DND-41 (cell line): ENCODE measurements at regions not wholly inside any gene's neighbourhood (a gene's known extent, or its start where the extent isn't known, plus 50 kb on each side); places are given as distances from the start of the nearest gene placed in this dataset.

ENCODE experiments used
- ATAC-seq: fragments of 200-7000 bp; cut with Tn5 transposase; 3 replicates; pipeline ENCODE4 v1.9.1; 2021; ENCODE audit warnings: low read depth; ENCODE audit not compliant: insufficient read depth
- DNase-seq: peaks from one replicate; pipeline ENCODE4 v3.0.0-alpha.2; 2020
- H2AFZ ChIP-seq: 2 replicates; pipeline ENCODE4 v1.6.0; 2012; ENCODE audit warnings: low read depth, low read length
- H3K27ac ChIP-seq: 2 replicates; pipeline ENCODE4 v1.5.1; 2012; ENCODE audit warnings: low read length, inconsistent platforms
- H3K27me3 ChIP-seq: fragments of 200-600 bp; sonication (generic); 2 replicates; pipeline ENCODE4 v1.6.0; 2012; ENCODE audit warnings: low read length, mild to moderate bottlenecking, inconsistent platforms; ENCODE audit not compliant: insufficient read depth, poor library complexity
- H3K36me3 ChIP-seq: 2 replicates; pipeline ENCODE4 v1.5.1; 2012; ENCODE audit warnings: low read length, inconsistent platforms; ENCODE audit not compliant: insufficient read depth
- H3K4me1 ChIP-seq: 2 replicates; pipeline ENCODE4 v1.5.1; 2012; ENCODE audit warnings: mild to moderate bottlenecking, low read length; ENCODE audit not compliant: insufficient read depth
- H3K4me2 ChIP-seq: 2 replicates; pipeline ENCODE4 v1.6.0; 2012; ENCODE audit warnings: mild to moderate bottlenecking, moderate library complexity, low read length, inconsistent platforms; ENCODE audit not compliant: insufficient read depth
- H3K4me3 ChIP-seq, 2 experiments: fragments of 200-600 bp in 1 of 2; shearing (Covaris generic) in 1 of 2; 2 replicates each; pipeline ENCODE4 v1.5.1; 2012 to 2016; ENCODE audit warnings: inconsistent platforms in 2 of 2, low read length in 2 of 2, mild to moderate bottlenecking in 2 of 2, low read depth in 1 of 2, moderate library complexity in 1 of 2
- H3K79me2 ChIP-seq: 2 replicates; pipeline ENCODE4 v1.6.0; 2012; ENCODE audit warnings: low read length, inconsistent platforms; ENCODE audit not compliant: insufficient read depth
- H3K9ac ChIP-seq: 2 replicates; pipeline ENCODE4 v1.6.0; 2012; ENCODE audit warnings: low read depth, mild to moderate bottlenecking, inconsistent platforms, low read length, moderate library complexity
- H3K9me3 ChIP-seq: 2 replicates; pipeline ENCODE4 v1.5.1; 2012; ENCODE audit warnings: low read length, moderate library complexity, mild to moderate bottlenecking, inconsistent platforms; ENCODE audit not compliant: insufficient read depth, severe bottlenecking
- H4K20me1 ChIP-seq: 2 replicates; pipeline ENCODE4 v1.6.0; 2012; ENCODE audit warnings: low read length; ENCODE audit not compliant: insufficient read depth
- CTCF ChIP-seq: IDR thresholded peaks from 2 replicates; pipeline ENCODE4 v1.5.1; 2012; ENCODE audit warnings: borderline replicate concordance, low read length, moderate library complexity, mild to moderate bottlenecking; ENCODE audit not compliant: poor library complexity, severe bottlenecking; ENCODE audit errors: extremely low read depth
- EZH2 ChIP-seq: IDR thresholded peaks from 3 replicates; pipeline ENCODE4 v1.6.1; 2012; ENCODE audit warnings: borderline replicate concordance, low read depth, mild to moderate bottlenecking, moderate library complexity, low read length, inconsistent platforms; ENCODE audit not compliant: severe bottlenecking

- H3K9me3 ChIP-seq: no peaks in the 10 kb centered on the region
- no peaks in the 10 kb centered on the region for H3K27me3 ChIP-seq
- no peak overlapping the region for H2AFZ ChIP-seq
- no peaks in the 10 kb centered on the region for H3K36me3 ChIP-seq
- no peak overlapping the region for H3K4me3 ChIP-seq
- no peak for ATAC-seq
- H3K27ac ChIP-seq: no peak overlapping the region
- TF ChIP-seq CTCF (no peak), EZH2 (no peak)
- no peak for DNase-seq
- H3K4me2 ChIP-seq: no peak overlapping the region
- no peaks in the 10 kb centered on the region for H4K20me1 ChIP-seq
- H3K79me2 ChIP-seq: no peaks in the 10 kb centered on the region
- no peak overlapping the region for H3K9ac ChIP-seq
- no peaks in the 10 kb centered on the region for H3K4me1 ChIP-seq
Measured at GRCh38 chr2:188909036-188909435, 65.1 kb upstream of the COL3A1 start.

- Histone ChIP-seq H4K20me1 (no peaks in the 10 kb centered on the region), H2AFZ (no peak overlapping the region), H3K4me2 (no peak overlapping the region), H3K27me3 (no peaks in the 10 kb centered on the region), H3K4me3 (no peak overlapping the region), H3K4me1 (no peaks in the 10 kb centered on the region), H3K9me3 (no peaks in the 10 kb centered on the region), H3K27ac (no peak overlapping the region), H3K79me2 (no peaks in the 10 kb centered on the region), H3K36me3 (no peaks in the 10 kb centered on the region), H3K9ac (no peak overlapping the region)
- no peak for DNase-seq
- no peak for TF ChIP-seq EZH2
- TF ChIP-seq CTCF: no peak
- no peak for ATAC-seq
Measured at GRCh38 chr2:188916736-188917135, 57.4 kb upstream of the COL3A1 start.

- DNase-seq (no peak), ATAC-seq (no peak)
- H3K9ac ChIP-seq: no peak overlapping the region
- H3K4me2 ChIP-seq: no peak overlapping the region
- H3K27me3 ChIP-seq: no peaks in the 10 kb centered on the region
- no peaks in the 10 kb centered on the region for H4K20me1 ChIP-seq
- H3K79me2 ChIP-seq: no peaks in the 10 kb centered on the region
- H3K9me3 ChIP-seq: no peaks in the 10 kb centered on the region
- H3K4me3 ChIP-seq: no peak overlapping the region
- H3K27ac ChIP-seq: no peak overlapping the region
- TF ChIP-seq CTCF: no peak
- no peak for TF ChIP-seq EZH2
- H2AFZ ChIP-seq: no peak overlapping the region
- no peaks in the 10 kb centered on the region for H3K36me3 ChIP-seq
- H3K4me1 ChIP-seq: no peaks in the 10 kb centered on the region
Measured at GRCh38 chr2:188917632-188918031, 56.5 kb upstream of the COL3A1 start.

- ATAC-seq (no peak), DNase-seq (no peak)
- Histone ChIP-seq H3K27me3 (no peaks in the 10 kb centered on the region), H3K27ac (no peak overlapping the region), H3K4me1 (no peaks in the 10 kb centered on the region), H3K4me3 (no peak overlapping the region), H3K4me2 (no peak overlapping the region), H3K79me2 (no peaks in the 10 kb centered on the region), H3K9ac (no peak overlapping the region), H3K36me3 (no peaks in the 10 kb centered on the region), H4K20me1 (no peaks in the 10 kb centered on the region), H2AFZ (no peak overlapping the region), H3K9me3 (no peaks in the 10 kb centered on the region)
- TF ChIP-seq EZH2 (no peak), CTCF (no peak)
Measured at GRCh38 chr2:188919824-188920223, 54.3 kb upstream of the COL3A1 start.
